HUES48 (cell line): ENCODE measurements at regions not wholly inside any gene's neighbourhood (a gene's known extent, or its start where the extent isn't known, plus 50 kb on each side); places are given as distances from the start of the nearest gene placed in this dataset.

Source experiments
- H3K27ac ChIP-seq: one replicate; pipeline ENCODE4 v1.7.0; 2013; ENCODE audit warnings: low read depth, low read length, inconsistent platforms
- H3K27me3 ChIP-seq: 2 replicates; pipeline ENCODE4 v1.6.1; 2013; ENCODE audit warnings: mild to moderate bottlenecking, low read length; ENCODE audit not compliant: control insufficient read depth, insufficient read depth
- H3K36me3 ChIP-seq: 2 replicates; pipeline ENCODE4 v1.6.1; 2013; ENCODE audit warnings: low read length; ENCODE audit not compliant: control insufficient read depth, insufficient read depth
- H3K4me1 ChIP-seq: 2 replicates; pipeline ENCODE4 v1.6.1; 2013; ENCODE audit warnings: mild to moderate bottlenecking, low read length; ENCODE audit not compliant: control insufficient read depth, insufficient read depth
- H3K4me3 ChIP-seq: 2 replicates; pipeline ENCODE4 v1.5.1; 2013; ENCODE audit warnings: mild to moderate bottlenecking, low read depth, low read length
- H3K9ac ChIP-seq: 2 replicates; pipeline ENCODE4 v1.6.1; 2013; ENCODE audit warnings: mild to moderate bottlenecking, low read depth, low read length, moderate library complexity
- H3K9me3 ChIP-seq: 2 replicates; pipeline ENCODE4 v1.6.1; 2013; ENCODE audit warnings: low read length; ENCODE audit not compliant: control insufficient read depth, insufficient read depth

DNA sequence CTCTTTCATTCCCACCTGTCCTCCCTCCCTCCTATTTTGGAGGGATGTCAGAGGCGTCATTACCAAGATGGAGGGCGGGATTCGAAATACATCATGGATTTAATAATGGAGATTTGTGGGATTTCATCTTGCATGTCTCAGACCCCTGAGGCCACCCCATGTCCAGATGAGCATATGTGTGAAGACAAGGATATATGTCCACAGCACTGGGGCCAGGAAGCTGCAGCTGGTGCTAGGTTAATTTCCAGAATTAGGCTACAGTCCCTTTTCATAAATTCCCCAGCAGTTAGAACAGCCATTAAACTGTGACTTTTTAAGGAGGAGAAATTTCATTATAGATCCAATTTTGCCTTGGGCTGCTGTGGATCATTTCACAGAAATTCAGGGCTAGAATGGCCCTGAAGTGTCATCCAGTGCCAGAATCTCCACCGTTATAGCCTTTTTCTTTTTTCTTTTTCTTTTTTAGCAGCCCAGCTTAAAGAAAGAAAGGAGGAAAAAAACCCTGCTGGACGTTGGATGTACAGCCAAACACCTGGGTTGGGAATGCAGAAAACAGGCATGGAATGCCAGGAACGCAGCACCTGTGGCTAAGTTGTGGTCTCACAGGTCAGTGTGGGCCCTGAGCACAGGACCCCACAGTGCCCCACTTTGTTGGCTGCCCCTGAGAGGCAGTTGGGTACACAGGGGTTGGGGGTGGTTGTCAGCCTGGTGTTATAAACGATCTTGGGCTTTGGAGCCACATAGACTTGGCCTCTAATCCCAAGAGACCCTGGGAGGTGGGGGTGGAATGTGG lies 50.2 kb upstream of the CXCL14 start:
- H3K27ac ChIP-seq: no peak overlapping the region
- peaks cover 7% of the 10 kb centered on the region; the same call in 1 of the 2 replicates for H3K4me1 ChIP-seq
- H3K9ac ChIP-seq: no peak overlapping the region
- no peak overlapping the region for H3K4me3 ChIP-seq
- no peaks in the 10 kb centered on the region for H3K36me3 ChIP-seq
- H3K9me3 ChIP-seq: no peaks in the 10 kb centered on the region
- no peaks in the 10 kb centered on the region for H3K27me3 ChIP-seq
